A673 (cell line): ENCODE measurements at regions not wholly inside any gene's neighbourhood (a gene's known extent, or its start where the extent isn't known, plus 50 kb on each side); places are given as distances from the start of the nearest gene placed in this dataset.

Experiments
- BruUV-seq: library from RNA; stranded (reverse); fragments of 400-500 nt; replicated peaks from 2 replicates; lab custom pipeline; 2021; lab: Mats Ljungman, UMichigan
- CTCF ChIA-PET: fragments of 300-600 bp; sonication (Branson Sonifier 250); formaldehyde crosslinking; loops from one replicate; lab custom pipeline; 2022; ENCODE audit warnings: antibody characterized with exemption; lab: Charles Lee
- POLR2A ChIA-PET: fragments of 300-600 bp; sonication (Branson Sonifier 250); formaldehyde crosslinking; loops from one replicate; lab custom pipeline; 2022; ENCODE audit warnings: antibody characterized with exemption; ENCODE audit not compliant: low non-redundant PET; lab: Charles Lee
- DNase-seq: peaks from one replicate; pipeline ENCODE4 v3.0.0-alpha.2; 2015; ENCODE audit warnings: low spot score
- H3K27ac ChIP-seq: fragments of 200-600 bp; sonication (generic); 2 replicates; pipeline ENCODE4 v1.5.1; 2016; ENCODE audit warnings: mixed run types, low read depth, mild to moderate bottlenecking, mixed read lengths, antibody characterized with exemption, low read length; ENCODE audit not compliant: poor library complexity, severe bottlenecking
- H3K27me3 ChIP-seq: fragments of 200-600 bp; sonication (generic); replicated peaks from 2 replicates; pipeline ENCODE4 v1.6.1; 2017; ENCODE audit warnings: mixed run types, low read depth, mild to moderate bottlenecking, mixed read lengths, antibody characterized with exemption, low read length; ENCODE audit not compliant: insufficient read depth, poor library complexity
- H3K36me3 ChIP-seq: fragments of 200-600 bp; sonication (generic); 2 replicates; pipeline ENCODE4 v1.6.1; 2016; ENCODE audit warnings: mixed run types, mild to moderate bottlenecking, mixed read lengths, antibody characterized with exemption, low read length; ENCODE audit not compliant: insufficient read depth, poor library complexity, severe bottlenecking
- H3K4me1 ChIP-seq: fragments of 200-600 bp; sonication (generic); 2 replicates; pipeline ENCODE4 v1.6.1; 2017; ENCODE audit warnings: mixed run types, mild to moderate bottlenecking, mixed read lengths, antibody characterized with exemption, low read length; ENCODE audit not compliant: insufficient read depth, poor library complexity, severe bottlenecking
- H3K4me3 ChIP-seq: fragments of 200-600 bp; sonication (generic); 2 replicates; pipeline ENCODE4 v1.5.1; 2016; ENCODE audit warnings: low read depth, mixed run types, mild to moderate bottlenecking, mixed read lengths, low read length; ENCODE audit not compliant: poor library complexity, severe bottlenecking
- H3K9me3 ChIP-seq: fragments of 200-600 bp; sonication (generic); 2 replicates; pipeline ENCODE4 v1.6.1; 2016; ENCODE audit warnings: mixed run types, low read depth, mild to moderate bottlenecking, mixed read lengths, antibody characterized with exemption, low read length; ENCODE audit not compliant: poor library complexity, severe bottlenecking
- CTCF ChIP-seq: fragments of 300-800, 200-600 bp; sonication (generic); conservative IDR thresholded peaks from 2 replicates; pipeline ENCODE4 v1.5.1; 2017; ENCODE audit warnings: low read depth, mild to moderate bottlenecking, antibody characterized with exemption, low read length, moderate library complexity, mixed read lengths
- EZH2 ChIP-seq: fragments of 200-600 bp; sonication (generic); IDR thresholded peaks from 2 replicates; pipeline ENCODE4 v1.6.1; 2017; ENCODE audit warnings: borderline replicate concordance, low read depth, mild to moderate bottlenecking, mixed read lengths, antibody characterized with exemption, low read length; ENCODE audit not compliant: poor library complexity, severe bottlenecking
- intact Hi-C: fragments of 100-400 bp; cut with micrococcal nuclease; formaldehyde crosslinking; loops from one replicate; pipeline ENCODE4 v1.10.0; 2022; ENCODE audit not compliant: unreplicated experiment

GRCh38 chr3:118468801-118469200, 565.8 kb downstream of the IGSF11 start:
- intact Hi-C loops = no loop called here
- H3K9me3 ChIP-seq = no peaks in the 10 kb centered on the region
- TF ChIP-seq CTCF (no peak), EZH2 (no peak)
- H3K4me3 ChIP-seq = no peak overlapping the region
- no peak overlapping the region for H3K27ac ChIP-seq
- peak; percentile 15 for DNase-seq
- no peaks in the 10 kb centered on the region for H3K4me1 ChIP-seq
- POLR2A ChIA-PET = no interaction called here
- CTCF ChIA-PET = no interaction called here
- BruUV-seq = no TSS peak
- no peaks in the 10 kb centered on the region for H3K36me3 ChIP-seq
- no peaks in the 10 kb centered on the region for H3K27me3 ChIP-seq

- no peaks in the 10 kb centered on the region for H3K4me1 ChIP-seq
- no peaks in the 10 kb centered on the region for H3K27me3 ChIP-seq
- TF ChIP-seq EZH2 (no peak), CTCF (no peak)
- no peaks in the 10 kb centered on the region for H3K9me3 ChIP-seq
- H3K4me3 ChIP-seq = no peak overlapping the region
- H3K27ac ChIP-seq = no peak overlapping the region
- no peak for DNase-seq
- ChIA-PET CTCF (no interaction called here), POLR2A (no interaction called here)
- BruUV-seq = no TSS peak
- no peaks in the 10 kb centered on the region for H3K36me3 ChIP-seq
- intact Hi-C loops = no loop called here
These were observed 562.1 kb downstream of the IGSF11 start for GRCh38 chr3:118472586-118472985.

- no TSS peak for BruUV-seq
- TF ChIP-seq CTCF = no peak
- TF ChIP-seq EZH2 = no peak
- CTCF ChIA-PET = no interaction called here
- POLR2A ChIA-PET = no interaction called here
- intact Hi-C loops = no loop called here
- no peaks in the 10 kb centered on the region for H3K9me3 ChIP-seq
- no peaks in the 10 kb centered on the region for H3K36me3 ChIP-seq
- no peak for DNase-seq
- no peak overlapping the region for H3K4me3 ChIP-seq
- H3K27ac ChIP-seq = no peak overlapping the region
- H3K4me1 ChIP-seq = no peaks in the 10 kb centered on the region
- H3K27me3 ChIP-seq = no peaks in the 10 kb centered on the region
These were observed 561.3 kb downstream of the IGSF11 start for GRCh38 chr3:118473343-118473742.
